CD4-positive, alpha-beta T cell treated with Interleukin-21 for 1 hour (primary cell): ENCODE measurements at regions not wholly inside any gene's neighbourhood (a gene's known extent, or its start where the extent isn't known, plus 50 kb on each side); places are given as distances from the start of the nearest gene placed in this dataset.
"Not testable (repeated sequence)": the region's sequence is repeated elsewhere in the genome, so short reads cannot be mapped to it uniquely, and the experiment has no call there.

ENCODE experiments used
- DNase-seq: peaks from one replicate; pipeline ENCODE4 v3.0.0-alpha.2; 2020

DNA sequence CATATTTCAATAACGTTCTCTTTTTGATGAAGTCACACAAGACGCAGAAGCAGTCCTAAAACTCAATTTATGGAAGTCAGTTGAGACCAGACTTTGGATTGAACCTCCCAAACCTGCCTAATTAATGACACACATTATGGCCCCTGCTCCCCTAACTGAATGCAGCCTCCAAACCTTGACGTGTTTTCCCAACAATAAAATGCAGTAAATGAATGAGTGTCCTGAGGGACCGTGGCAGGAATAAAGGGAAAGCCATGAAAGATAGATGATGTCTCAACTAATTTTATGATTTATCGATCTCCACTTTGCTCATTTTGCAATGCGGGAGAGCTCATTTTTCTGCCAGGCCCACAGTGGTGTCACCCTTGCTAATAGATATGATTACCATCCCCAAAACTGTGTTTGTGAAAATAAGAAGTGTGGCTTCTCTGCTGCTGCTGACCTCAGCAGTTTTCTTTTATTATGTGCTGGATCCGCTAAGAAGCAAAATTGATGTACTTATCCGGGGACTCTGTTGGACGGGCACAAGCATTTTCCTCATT lies 189.9 kb downstream of the NPIPA8 start:
- not testable (repeated sequence) for DNase-seq

DNA sequence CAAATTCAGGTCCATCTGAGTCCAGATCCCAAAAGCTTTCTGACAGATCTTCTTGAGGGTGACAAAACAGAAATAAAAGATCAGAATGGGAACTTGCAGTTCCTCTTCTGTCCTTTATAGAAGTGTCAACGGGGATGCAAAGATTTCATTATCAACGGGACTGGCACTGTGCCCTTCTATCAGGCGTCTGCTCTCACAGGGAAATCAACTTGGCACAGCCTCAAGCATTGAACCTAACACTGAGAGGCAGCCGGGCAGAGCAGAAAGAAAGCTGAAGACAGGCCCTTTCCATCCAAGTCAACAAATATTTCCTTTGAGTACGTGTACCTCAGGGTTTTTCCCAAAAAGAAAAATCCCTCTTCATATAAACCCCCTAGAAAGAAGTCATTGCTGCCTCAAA lies 194.5 kb downstream of the NPIPA8 start:
- not testable (repeated sequence) for DNase-seq

DNA sequence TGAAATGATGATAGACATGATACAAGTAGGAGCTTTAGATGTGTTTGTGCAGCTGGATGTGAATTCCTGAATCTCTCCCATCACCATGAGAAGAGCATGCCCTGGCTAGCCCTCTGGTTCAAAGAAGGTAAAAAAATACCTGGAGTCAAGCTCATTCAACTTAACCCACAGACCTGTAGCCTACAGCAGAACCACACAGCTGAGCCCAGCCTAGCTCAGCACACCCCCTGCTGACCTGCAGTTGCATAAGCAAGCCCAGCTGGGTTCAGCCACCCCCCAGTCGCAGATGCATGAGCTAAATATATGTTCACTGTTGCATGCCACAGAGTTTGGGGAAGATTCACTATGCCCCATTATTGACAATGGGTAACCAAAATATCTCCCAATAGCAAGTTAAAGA lies 200.2 kb downstream of the NPIPA8 start:
- not testable (repeated sequence) for DNase-seq

DNA sequence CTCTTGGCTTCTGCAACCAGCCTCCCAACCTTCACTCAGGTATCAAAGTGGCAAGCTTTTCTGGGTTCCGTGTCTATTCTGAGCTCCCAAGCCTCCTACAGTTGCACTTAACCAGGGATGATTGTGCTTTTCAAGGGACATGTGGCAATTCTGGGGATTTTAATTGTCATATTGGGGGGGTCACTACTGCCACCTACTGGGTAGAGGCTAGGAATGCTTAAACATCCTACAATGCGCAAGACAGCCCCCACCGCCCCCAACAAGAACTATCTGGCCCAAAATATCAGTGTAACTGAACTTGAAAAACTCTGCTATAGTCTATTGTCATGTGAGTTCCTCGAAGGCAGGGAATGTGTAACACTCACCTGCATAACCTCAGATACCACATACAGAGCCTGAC lies 201.5 kb downstream of the NPIPA8 start:
- DNase-seq: not testable (repeated sequence)

DNA sequence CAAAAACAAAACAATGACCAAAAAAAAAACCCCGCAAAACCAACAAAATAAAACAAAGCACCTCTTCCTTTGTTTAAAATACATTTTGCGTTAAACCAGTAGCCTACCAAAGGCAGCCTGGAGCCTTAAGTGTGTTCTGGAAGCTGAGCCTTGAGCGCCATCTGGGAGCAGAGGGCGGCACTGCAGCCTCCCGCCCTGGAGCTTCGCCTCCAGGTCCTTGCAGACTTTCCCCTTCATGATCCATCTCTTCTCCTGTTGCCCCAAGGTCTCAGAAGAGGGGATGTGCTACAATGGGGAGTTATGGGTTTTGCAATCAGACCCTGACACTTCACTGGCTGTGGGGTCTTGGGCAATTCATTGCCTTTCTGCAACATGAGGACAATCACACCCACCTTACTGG lies 204.9 kb downstream of the NPIPA8 start:
- DNase-seq: not testable (repeated sequence)

DNA sequence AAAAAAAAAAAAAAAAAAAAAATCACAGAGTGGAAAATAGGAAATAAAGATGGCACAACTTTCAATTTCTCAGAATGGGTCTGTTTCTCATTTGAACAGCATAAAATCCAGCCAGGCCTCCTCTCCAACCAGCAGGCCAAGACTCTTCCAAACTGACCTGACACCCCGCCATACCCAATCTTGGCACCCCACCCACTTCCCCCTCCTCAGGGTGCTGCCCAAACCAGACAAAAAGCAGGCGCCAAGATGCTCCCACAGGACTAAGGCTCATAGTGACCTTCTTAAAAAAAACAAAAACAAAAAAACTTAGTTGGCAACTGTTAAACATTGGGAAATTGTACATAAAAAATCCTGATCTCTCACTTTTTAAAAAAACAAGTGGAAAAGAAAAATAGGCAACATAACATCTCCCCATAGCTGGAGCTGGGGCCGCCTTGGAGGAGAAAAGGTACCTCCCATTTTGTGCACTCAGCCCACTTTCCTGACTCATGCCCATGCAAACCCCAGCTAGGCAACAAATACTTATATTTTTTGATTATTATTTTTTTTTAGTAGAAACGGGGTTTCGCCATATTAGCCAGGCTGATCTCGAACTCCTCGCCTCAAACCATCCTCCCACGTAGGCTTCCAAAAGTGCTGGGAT lies 205.9 kb downstream of the NPIPA8 start:
- DNase-seq: not testable (repeated sequence)

DNA sequence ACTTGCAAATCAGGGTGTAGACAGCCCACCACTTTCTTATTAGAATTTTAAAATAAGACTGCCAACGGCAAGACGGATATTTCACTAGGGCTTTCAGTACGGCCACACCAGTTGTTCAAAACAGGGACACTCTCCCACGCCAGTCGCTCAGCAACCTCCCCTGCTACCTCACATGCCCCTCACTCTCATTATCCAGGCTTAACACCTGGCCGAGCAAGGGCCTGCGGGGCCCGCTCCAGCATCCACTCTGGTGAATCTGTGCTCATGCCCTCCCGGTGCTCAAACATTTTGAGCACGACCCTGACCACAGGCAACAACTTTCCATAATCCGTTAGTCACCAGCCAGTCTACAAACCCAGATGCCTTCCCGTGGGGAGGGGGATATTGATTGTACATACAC lies 209.5 kb downstream of the NPIPA8 start:
- DNase-seq: not testable (repeated sequence)

DNA sequence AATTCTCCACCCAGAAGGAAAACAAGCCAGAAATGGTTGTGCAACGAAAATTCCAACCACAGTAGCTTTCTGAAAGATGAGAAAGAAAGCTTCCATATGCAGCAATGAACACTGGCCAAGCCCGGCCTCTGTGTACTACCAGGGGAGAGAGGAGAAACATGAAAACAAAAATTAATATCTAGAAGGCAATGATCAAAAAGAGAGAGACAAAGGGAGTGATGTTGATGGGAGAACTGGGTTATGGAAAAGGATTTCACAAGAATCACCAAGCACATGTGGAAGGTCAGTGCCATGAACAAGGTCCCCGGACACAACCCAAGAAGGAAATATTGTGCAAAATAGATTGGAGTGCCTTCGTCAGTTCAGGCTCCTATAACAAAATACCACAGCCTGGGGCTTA lies 217.4 kb downstream of the NPIPA8 start:
- not testable (repeated sequence) for DNase-seq

DNA sequence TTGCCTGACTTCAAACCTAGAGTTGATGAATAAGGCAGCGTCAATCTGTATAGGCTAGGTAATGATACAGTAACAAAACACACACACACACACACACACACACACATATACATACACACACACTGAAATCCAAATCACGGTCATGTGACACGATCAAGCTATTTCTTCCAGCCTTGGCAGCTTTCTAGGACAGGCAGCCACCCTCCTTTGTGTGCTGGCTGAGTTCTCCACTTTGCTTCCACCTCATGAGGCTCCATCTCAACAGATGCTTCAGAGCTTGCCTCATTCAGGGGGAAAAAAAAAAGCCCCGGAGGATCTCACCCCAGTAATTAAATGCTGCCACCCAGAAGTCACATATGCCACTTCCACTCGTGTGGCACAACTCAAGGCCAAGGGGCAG lies 217.9 kb downstream of the NPIPA8 start:
- DNase-seq: not testable (repeated sequence)

DNA sequence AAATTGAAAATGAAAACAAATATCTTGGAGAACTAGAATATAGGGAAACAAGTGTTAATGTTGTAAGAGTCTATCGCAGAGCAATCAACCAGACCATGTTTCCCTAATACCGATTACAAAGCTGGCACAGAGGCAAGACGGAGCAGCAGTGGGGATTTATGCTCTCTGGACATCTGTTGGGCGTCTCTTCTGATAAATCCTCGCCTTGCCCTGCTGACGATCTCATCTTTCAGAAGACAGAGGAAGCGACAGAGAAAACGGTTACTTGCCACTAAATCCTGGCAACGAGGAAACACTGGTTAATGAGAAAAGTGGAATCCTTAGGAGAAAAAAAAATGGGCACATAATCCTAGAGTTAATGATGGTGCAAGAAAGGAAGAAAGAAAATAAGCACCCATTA lies 218.5 kb downstream of the NPIPA8 start:
- DNase-seq: not testable (repeated sequence)

DNA sequence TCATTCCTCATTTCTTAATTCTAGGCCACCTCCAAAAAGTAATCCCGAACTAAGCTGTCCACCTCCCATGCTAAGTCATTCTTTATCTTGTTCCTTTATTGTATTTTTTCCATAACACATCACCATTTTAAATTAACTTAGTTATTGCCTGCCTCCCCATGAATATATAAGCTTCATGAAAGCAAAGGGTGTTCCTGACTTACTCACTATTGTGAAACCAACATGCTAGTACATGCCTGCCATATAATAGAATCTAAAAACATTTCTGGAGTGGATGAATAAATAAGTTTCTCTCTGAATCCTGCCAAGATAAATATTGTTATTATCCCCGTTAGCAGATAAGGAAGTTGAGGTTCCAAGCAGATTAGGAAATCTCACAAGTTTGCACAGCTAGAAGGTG lies 232.1 kb downstream of the NPIPA8 start:
- DNase-seq: not testable (repeated sequence)

DNA sequence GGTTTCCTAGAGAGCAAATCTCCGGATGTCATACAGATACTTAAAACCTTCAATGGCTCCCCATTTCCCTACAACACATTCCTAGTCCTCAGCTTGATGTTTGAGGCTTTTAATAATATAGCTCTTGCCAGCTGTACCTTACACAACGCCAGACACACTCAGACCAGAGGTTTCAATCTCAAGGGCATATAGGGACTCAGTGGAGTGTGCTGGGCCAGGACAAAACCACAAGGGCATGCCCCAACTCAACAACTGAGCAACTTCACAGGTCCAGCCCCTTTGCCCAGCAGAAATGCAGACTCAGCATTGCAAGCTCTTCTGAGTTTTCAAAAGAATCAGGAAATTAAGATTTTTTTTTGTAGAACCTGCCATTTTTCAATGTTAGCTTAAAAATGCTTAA lies 235.5 kb downstream of the NPIPA8 start:
- DNase-seq: not testable (repeated sequence)

DNA sequence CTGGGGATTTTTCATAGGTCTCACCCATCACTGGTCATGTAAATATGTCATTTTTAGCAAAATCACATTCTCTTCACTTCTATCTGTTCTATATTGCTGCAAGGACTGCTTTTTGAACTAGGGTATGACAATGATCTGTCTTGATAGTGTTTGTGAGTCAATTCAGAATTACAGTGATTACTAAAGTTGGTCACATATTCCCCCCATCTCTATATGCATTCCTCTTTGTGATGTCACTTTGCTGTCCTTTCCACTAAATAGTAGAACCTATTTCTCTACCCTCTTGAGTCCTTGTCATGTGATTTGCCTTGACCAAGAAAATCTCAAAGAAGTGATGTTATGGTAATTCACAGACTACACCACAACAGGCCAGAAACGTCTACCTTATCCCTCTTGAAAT lies 243.9 kb downstream of the NPIPA8 start:
- DNase-seq: not testable (repeated sequence)

DNA sequence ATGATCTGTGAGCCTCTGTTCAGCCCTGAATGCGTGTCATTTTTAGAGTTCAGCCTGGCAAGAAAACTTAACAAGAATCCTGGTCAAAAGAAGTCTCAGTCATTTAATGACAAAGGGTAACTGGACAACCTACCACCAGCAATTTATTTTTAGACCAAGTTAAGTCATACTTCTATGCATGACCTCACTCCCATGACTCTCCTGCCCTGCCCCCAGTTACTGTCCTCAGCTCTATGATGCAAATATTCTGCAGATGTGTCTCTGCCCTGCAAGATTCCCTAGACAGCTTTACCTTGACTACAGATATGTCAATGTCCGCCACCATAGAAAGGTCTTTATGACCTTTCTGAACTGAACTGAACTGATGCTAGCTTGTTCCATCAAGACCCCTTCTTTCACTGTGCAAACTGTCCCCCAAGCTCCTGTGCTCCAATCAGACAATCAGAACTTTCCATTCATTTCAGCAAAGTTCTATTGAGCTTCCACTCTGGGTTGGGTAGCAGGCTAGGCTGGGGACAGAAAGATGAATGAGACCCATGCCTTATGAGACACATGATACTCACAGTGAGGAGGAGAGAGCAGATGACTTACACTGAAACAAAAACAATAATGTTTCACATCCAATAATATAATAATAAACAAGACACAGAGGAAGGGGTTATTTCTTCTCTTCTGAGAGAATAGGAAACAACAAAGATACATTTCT lies 255.7 kb downstream of the NPIPA8 start:
- DNase-seq: not testable (repeated sequence)

DNA sequence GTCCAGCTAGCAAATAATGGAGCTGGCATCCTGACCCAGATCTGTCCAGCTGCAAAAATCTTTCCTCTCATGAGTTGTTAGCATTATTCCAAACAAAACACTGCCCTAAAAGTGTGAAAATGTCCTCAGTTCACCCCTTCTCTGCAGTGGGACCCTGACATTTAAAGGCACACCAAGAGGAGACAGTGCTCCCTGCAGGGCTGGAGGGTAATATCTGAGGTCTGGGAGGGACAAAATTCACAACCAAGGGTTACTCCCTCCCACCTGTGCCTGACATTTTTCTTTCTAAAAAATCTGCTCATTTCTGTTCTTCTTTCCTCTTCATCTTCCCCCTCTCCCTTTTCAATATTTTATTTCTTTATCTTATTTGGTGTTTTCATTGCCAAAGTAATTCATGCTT lies 258.6 kb downstream of the NPIPA8 start:
- not testable (repeated sequence) for DNase-seq

DNA sequence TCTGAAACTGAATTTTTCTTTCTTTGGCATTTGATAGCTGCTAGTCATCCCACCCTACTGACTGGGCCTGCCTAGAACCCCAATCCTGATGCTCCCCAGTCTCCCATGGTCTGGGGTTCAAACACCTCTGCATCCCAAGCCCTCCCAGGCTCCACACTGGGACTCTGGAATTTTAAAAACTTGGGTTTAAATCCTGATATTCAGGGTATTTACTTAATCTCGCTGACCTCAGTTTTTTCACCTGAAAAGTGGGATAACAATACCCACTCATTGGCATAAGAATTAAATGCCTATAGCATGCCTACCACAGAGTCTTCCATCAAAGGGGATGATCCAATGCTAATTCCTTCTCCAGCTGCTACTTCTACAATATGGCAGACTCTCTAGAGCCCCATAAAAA lies 264.4 kb downstream of the NPIPA8 start:
- DNase-seq: no peak

DNA sequence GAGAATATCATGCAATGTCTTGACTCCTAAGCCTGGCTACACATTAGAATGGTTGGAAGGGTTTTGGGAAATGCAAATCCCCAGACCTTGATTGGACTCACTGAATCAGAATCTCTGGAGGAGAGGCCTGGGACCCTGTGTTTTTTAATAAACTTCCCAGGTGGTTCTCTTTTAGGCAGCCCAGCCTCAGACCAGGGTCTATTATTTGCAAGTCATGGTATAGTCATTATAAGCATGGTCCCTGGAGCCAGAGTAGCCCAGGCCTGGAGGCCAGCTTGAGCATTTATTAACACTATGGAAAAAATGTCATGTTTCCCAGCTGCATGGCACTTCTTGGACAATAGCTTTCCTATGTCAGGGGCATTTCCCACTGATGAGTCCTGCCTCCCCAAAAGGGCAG lies 266.9 kb downstream of the NPIPA8 start:
- no peak for DNase-seq

DNA sequence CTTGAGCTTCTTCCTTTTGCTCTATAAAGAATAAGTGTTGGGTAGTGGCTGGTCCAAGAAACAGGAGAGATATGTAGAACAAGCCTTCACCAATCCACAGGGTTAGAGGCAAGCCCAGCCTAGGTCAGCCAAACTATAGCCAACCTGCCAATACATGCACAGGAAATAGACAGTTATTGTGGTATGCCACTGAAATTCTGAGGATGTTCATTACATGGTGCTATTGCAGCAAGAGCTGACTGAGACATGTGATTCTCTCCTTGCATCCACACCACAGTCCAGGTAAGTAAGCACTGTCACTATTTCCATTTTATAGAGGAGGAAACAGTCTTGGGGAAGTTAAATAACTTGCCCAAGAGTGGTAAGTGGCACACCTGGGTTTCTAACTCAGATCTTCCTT lies 268.1 kb downstream of the NPIPA8 start:
- DNase-seq: no peak

DNA sequence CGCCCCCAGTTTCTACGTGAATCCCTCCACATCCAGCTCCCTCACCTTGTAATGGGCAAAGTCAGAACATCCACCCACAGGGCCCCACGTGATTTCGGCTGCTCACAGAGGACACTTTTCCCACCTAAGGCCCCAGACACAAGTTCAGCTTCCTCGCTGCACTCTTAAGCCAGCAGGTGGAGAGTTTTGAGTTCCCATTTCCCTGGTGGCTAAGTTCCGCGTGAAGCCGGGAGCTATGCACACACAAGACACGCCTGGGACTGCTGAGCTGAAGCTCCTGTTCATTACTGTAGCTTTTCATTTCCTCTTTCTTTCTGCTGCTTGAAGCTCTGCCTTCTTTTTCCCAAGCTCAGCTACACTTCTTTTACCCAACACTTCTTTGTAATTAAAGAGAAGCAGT lies 273.8 kb downstream of the NPIPA8 start:
- DNase-seq: no peak

DNA sequence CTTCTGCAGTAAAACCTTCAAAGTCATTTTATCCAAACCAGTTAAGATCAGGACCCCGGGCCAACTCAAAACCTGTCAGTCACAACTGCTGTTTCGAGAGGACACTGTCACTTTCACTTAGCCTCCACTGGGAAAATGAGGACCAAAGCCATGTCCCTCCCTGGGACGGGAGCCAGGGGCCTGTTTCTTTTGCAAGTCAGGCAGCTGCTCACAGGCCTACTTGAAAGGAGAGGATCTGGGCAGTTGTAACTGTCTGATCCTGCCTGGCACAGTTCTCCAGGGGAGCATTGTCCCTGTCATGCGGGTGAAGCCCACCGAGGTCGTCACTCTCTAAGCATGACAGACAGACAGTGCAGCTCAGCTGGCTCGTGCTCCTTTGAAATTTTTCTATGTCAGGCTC lies 276.2 kb downstream of the NPIPA8 start:
- no peak for DNase-seq

DNA sequence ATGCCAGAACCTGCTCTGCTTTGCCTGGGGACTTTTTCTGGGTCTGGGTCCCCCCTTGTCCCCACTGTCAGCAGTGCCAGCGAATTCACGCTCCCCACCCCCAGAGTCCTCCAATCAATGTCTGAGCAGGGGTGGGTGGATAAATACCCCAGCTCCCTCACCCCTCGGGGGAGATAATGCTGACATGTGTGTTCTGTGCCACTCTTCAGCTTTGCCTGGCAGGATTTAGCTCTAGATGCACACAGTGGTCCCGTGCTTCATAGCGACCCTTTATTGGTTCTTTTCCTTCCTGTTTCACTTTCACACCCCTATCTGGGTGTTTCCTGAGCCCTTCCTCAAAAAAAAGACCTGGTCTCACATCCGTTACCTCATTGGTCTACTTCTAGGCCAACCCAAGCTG lies 277.0 kb downstream of the NPIPA8 start:
- DNase-seq: no peak

DNA sequence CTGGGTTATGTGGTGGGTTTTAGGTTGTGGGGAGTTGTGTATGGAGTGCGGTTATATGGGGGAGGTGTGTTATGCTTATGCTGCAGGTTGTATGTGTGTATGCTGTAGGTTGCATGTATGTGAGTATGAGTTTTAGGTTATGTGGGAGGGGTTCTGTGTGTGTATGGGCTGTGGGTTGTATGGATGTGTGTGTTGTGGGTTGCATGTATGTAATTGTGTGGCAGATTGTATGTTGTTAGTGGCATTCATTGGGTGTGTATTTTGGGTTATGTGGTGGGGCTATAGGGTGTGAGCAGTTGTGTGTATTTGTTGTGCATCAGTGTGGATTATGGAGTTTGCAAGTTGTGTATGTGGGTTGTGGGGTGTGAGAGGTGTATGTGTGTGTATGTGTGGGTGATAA lies 277.4 kb downstream of the NPIPA8 start:
- DNase-seq: no peak

DNA sequence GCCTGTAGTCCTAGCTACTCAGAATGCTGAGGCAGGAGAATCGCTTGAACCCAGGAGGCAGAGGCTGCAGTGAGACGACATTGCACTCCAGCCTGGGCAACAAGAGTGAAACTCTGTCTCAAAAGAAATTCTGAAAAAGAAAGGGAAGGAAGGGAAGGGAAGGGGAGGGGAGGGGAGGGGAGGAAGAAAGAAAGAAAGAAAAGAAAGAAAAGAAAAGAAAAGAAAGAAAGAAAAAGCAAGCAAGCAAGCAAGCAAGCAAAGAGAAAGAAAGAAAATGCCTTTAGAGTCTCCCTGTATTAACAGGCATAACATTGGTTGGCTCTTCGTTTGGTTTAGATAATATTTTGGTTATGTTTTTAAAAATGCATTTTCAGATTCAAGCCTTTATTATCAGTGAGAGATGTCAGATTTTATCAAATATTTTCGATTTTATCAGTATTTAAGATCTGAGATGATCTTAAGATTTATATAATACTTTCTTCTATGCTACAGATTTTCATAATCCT lies 281.1 kb downstream of the NPIPA8 start:
- no peak for DNase-seq

DNA sequence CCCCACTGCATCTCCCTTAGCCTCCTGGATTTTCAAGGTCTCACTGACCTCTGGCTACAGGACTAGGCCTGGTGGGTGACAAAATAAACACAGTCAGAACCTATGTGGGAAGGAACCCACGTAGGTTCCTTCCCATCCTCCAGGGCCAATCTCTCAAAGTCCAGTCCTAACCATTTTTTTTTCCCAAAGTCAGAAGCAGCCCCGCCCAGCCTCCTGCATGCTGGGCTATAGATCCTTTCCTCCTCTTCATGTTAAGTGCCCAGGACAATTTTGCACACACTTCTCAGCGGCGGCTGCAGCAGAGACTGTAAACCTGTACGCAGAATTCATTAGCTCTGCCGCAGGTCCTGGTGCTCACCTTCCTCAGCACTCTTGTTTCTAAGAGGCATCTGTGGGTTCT lies 285.8 kb downstream of the NPIPA8 start:
- DNase-seq: no peak
